NCI-H2196 (cell line): ENCODE measurements at regions not wholly inside any gene's neighbourhood (a gene's known extent, or its start where the extent isn't known, plus 50 kb on each side); places are given as distances from the start of the nearest gene placed in this dataset.

Experiments used
- DNase-seq: peaks from one replicate; lab custom pipeline; 2025; ENCODE audit not compliant: unreplicated experiment; lab: John Stamatoyannopoulos, UW

GRCh38 chr3:40979962-40980361 lies 219.3 kb upstream of the CTNNB1 start:
- DNase-seq = no peak

GRCh38 chr3:40980467-40980866 lies 218.8 kb upstream of the CTNNB1 start:
- DNase-seq = no peak

- DNase-seq = peak; percentile 5
These were observed 214.1 kb upstream of the CTNNB1 start for GRCh38 chr3:40985195-40985594.

- DNase-seq = no peak
These were observed 210.8 kb upstream of the CTNNB1 start for GRCh38 chr3:40988468-40988867.

- no peak for DNase-seq
These were observed 209.9 kb upstream of the CTNNB1 start for GRCh38 chr3:40989141-40990061.

GRCh38 chr3:40990062-40990456 lies 209.2 kb upstream of the CTNNB1 start:
- no peak for DNase-seq

- DNase-seq = no peak
These were observed 207.3 kb upstream of the CTNNB1 start for GRCh38 chr3:40992023-40992422.

- no peak for DNase-seq
These were observed 204.7 kb upstream of the CTNNB1 start for GRCh38 chr3:40994611-40995010.

- no peak for DNase-seq
These were observed 204.0 kb upstream of the CTNNB1 start for GRCh38 chr3:40995271-40995670.

- DNase-seq = no peak
These were observed 202.9 kb upstream of the CTNNB1 start for GRCh38 chr3:40996382-40996781.

- no peak for DNase-seq
These were observed 202.2 kb upstream of the CTNNB1 start for GRCh38 chr3:40996827-40997710.

- DNase-seq = no peak
These were observed 201.4 kb upstream of the CTNNB1 start for GRCh38 chr3:40997711-40998519.

- DNase-seq = no peak
These were observed 199.6 kb upstream of the CTNNB1 start for GRCh38 chr3:40999682-41000081.

GRCh38 chr3:41000471-41000870 lies 198.8 kb upstream of the CTNNB1 start:
- DNase-seq = no peak

GRCh38 chr3:41001556-41001955 lies 197.7 kb upstream of the CTNNB1 start:
- no peak for DNase-seq

GRCh38 chr3:41002104-41002503 lies 197.2 kb upstream of the CTNNB1 start:
- DNase-seq = no peak

- DNase-seq = no peak
These were observed 191.9 kb upstream of the CTNNB1 start for GRCh38 chr3:41007399-41007798.

- DNase-seq = no peak
These were observed 187.5 kb upstream of the CTNNB1 start for GRCh38 chr3:41011854-41012253.

- no peak for DNase-seq
These were observed 180.4 kb upstream of the CTNNB1 start for GRCh38 chr3:41018855-41019254.

- DNase-seq = no peak
These were observed 175.1 kb upstream of the CTNNB1 start for GRCh38 chr3:41024031-41024836.
